HG03442 (cell line): ENCODE measurements at regions not wholly inside any gene's neighbourhood (a gene's known extent, or its start where the extent isn't known, plus 50 kb on each side); places are given as distances from the start of the nearest gene placed in this dataset.

Experiments
- ATAC-seq: cut with Tn5 transposase; IDR thresholded peaks from one replicate; pipeline ENCODE4 v1.9.1; 2021; ENCODE audit warnings: mild to moderate bottlenecking, moderate library complexity; ENCODE audit not compliant: unreplicated experiment

DNA sequence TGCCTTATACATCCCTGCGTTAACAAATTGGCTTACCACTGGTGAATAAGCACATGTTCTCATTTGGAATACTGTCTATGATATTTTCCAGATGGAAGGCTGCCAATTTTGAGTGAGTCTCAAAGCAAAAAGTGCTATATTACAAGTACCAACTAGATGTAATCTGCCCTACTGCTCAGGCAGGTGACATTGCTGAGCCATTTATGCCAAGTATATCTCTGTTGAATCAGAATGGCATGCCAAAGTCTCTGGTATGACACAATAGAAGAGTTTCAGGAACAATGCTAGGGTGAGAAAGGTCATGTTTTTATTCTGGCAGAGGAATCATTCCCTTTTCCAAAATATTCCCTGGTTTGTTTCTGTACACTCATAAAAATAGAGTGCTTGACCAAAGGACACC, 356.5 kb downstream of the CDH9 start:
- ATAC-seq = no peak

- no peak for ATAC-seq
These were observed 363.5 kb downstream of the CDH9 start for GRCh38 chr5:26674846-26675245.

DNA sequence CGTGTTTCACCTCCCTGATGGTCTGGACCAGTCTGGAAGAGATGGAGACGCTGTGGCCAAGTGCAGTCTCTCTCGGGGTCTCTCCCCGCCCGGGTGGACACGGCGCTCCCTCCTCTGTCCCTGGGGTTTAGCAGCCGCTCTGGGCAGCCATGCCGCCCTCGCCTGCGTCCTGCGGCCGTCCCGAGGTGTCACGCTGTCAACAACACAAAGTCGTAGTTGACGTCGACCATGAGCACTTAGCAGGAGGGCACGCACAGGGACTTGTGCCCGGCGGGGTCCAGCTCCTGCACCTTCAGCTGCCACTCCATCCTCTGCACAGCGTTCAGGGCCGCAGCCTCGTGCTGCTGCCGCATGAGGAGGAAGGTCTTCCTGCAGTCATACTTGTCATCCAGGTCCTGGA, 368.9 kb downstream of the CDH9 start:
- no peak for ATAC-seq

DNA sequence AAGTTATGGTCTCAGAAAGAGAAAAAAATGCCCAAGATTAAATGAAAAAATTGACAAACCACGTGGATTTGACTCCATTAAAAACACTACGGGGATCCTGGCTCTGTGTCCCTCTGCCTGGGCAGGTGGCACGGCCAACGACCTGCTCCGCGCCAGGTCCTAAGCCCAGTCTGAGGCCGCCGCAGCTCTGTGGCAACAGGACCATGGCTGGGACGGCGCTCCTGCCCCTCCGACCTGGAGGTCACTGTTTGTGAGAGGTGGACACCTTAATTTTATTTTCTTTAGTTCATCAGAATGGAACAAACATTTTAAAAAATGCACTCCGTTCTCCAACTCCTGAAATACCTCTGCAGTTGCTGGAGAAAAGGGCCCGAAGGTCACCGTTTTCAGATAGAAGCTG, 369.4 kb downstream of the CDH9 start:
- no peak for ATAC-seq

DNA sequence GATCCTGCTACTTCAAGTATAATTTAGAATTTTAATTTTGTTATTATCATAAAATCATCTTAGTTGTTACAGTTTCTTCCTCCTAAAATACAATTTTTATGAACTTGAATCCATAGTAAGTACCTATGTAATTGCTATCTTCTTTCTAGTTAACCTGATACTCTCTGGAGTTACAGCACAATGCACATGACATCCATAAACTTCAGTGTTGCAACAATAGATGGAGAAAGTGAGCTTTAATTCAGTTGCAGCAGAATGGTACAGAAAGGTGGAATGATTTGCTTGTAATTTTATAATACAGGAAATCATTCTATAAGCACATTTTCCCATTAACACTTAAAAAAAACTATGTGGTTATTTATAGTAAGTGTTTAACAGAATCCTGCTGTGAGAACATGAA, 372.0 kb downstream of the CDH9 start:
- no peak for ATAC-seq

DNA sequence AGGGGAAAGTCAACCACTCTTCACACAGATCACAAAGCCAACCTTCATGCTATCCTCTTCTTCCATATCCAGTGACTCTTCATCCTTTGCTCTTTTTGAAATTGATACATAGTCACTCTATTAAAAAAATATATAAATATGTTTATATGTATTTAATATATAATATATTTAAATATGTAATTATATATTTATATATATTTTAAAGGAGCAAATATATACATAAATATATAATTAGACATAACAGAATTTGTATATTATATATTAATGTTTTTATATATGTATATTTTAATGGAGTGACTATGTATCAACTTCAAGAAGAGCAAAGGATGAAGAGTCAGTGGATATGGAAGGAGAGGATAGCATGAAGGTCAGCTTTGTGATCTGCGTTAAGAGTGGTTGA, 374.9 kb downstream of the CDH9 start:
- ATAC-seq = no peak

GRCh38 chr5:26662806-26663360, 375.5 kb downstream of the CDH9 start:
- no peak for ATAC-seq

DNA sequence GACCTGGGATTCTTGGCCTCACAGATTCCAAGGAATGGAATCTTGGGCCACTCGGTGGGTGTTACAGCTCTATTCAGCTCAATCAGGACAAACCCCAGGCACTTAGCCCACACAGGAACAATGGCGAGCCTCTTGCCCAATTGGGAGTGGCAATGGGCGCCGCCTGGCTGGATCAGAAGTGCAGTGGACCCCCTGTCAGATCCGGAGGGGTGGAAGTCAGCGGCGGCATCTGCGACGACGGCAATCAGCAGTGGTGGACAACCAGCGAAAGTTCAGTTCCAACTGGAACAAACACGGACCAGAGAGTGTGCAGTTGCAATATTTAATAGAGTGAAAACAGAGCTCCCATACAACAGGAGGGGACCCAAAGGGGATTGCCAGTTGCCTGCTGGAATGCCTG, 378.3 kb downstream of the CDH9 start:
- ATAC-seq = no peak

DNA sequence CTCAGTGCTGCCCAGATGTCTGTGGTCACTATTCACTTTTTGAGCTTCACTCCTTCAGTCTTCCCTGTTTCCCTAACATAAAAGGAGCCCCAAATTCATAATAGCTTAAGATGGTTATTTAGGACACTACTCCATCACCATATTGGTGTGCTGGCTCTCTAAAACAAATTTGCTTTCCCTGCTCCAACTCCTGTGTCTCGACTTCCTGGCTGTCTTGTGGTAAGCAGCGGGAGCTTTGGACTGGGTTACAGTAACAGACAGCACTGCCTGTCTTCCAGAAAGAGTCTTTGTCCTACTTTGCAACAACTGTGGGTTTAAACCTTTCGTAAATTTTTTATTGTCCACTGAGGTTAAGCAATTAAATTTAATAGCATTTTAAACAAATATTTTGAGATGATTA, 389.4 kb downstream of the CDH9 start:
- no peak for ATAC-seq

DNA sequence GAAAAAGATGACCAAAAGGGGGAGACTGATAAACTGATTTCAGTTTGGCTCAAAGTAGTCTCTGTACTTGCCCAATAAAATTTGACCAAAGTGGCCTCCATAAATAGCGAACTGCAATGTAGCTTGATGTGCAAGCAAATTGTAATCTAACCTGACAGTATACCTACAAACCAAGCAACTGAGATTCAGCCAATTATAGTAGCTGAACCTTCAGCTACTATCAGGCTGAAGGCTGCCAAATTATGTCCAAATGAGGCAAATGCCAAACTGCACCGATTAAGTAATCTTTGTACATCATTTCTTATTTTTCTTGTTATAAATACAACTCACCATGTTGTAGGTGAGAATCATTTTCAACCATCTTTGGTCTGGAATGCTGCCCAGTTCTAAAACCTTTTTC, 390.6 kb downstream of the CDH9 start:
- ATAC-seq = no peak

DNA sequence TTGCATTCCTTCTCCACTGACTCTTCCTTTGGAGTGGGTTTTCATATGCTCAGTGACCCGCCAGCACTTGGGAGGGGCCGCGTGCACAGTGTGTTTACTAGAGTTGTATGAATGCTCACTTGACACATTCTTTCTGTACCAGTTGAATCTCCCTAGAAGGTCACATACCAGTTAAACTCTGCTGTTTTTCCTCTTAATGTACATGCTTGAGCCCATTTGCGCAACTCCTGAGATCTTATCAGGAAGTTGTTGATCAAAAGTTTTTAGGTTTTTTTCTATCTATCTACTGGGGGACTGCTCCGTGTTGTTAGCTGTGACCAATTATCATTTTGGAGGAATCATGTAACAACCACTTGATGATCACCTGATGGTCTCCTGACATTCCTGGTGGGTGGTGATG, 392.7 kb downstream of the CDH9 start:
- ATAC-seq = no peak

- no peak for ATAC-seq
These were observed 396.9 kb downstream of the CDH9 start for GRCh38 chr5:26641492-26641891.

GRCh38 chr5:26625099-26625498, 413.3 kb downstream of the CDH9 start:
- no peak for ATAC-seq

GRCh38 chr5:26622947-26623346, 415.4 kb downstream of the CDH9 start:
- no peak for ATAC-seq

DNA sequence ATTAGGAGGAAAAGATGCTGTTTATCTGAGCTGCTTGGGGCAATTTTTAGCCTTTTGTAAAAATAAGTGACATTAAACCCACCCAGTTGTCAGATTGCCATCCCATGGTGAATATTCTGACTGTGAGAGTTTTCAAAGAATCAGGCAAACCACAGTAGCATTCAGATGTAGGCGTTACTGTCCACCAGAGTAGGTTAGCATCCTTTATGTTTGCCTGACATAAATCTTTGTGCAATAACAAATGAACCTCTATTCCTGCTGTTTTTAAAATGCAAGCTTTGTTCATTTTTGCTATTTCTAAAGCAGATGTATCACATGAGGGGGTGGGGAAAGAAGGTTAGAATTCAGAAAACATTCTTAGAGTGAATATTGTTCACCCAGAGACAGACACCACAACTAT, 427.8 kb downstream of the CDH9 start:
- no peak for ATAC-seq

DNA sequence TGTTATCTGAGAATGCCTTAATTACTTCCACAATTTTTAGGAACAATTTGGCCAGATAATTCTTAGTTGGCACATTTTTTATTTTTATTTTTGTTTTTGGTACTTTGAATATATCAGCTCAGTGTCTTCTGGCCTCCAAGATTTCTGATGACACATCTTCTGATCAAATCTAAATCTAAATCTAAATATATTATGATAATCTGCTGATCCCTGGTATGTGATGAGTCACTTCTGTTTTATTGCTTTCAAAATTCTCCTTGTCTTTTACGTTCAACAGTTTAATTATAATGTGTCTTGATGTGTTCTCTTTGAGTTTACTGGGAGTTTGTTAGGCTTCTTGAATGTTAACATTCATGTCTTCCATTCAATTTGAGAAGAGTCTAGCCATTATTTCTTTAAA, 436.8 kb downstream of the CDH9 start:
- ATAC-seq = no peak

DNA sequence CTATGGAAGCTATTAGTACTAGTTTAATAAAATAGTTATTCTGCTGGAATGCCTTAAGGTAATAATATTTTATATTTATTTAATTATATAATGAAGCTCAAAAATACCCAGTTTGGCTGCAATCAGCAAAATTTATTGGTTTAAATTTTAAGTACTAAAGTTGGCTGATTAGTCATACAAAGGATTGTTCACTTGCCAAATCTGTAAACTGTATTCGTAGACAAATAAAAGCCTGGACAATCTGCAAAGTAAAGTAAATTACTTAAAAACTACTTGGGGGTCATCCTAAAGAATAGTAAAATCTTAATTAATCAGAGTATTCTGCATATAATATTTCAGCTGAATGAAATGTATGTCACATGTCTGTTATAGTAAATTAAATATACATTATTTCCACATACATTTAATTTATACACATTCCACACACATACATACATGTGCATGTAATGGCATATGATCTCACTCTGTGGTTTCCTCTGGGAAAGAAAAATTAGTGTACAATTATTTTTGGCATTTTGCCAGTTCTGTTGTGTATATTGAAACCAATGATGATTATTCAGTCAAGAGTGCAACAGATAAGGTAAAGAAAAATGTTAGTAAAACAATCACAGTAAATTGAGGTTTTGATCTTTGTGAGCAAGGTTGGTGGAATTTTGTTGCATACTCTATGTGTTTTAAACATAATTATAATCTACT, 455.9 kb downstream of the CDH9 start:
- ATAC-seq = no peak

DNA sequence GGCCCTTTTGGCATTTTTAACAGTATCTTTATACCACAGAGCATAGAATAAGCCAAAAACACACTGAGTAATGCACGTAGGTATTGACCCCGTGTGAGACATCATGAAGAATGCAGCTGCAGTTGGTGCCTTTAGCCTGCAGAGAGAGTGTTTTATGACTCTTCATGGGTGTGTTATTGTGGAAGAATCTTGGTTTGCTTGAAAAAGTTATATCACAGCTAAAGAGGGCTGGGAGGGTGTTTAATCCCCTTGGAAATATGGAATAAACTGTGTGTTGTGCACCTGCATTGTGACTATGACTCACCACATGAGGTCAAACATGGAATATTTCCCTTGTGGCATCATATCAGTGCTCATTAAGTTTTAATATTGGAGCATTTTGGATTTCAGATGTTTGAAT, 458.7 kb downstream of the CDH9 start:
- ATAC-seq = no peak

DNA sequence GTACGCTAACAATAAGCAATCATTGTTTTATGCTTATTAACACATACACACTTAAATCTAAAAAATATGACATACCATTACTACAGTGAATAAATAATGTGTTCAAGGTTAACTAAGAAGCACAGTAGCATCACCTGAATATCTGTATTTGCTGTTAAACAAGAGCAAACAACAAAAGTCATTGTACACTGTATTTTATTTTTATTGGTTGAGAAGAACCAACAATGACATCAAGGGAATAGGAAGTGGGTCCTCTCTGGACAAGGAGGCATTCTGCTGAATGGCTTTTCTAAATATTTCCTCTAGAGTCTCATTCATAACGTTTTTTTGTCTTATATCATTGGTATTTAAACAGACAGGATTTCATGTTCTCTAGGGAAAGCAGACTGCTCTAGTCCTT, 460.4 kb downstream of the CDH9 start:
- ATAC-seq = no peak

- no peak for ATAC-seq
These were observed 465.9 kb downstream of the CDH9 start for GRCh38 chr5:26572480-26572879.

- no peak for ATAC-seq
These were observed 468.5 kb downstream of the CDH9 start for GRCh38 chr5:26569929-26570258.

GRCh38 chr5:26569241-26569928, 469.0 kb downstream of the CDH9 start:
- no peak for ATAC-seq

GRCh38 chr5:26568316-26568715, 470.1 kb downstream of the CDH9 start:
- no peak for ATAC-seq
